ENCODE measurements at regions not wholly inside any gene's neighbourhood (a gene's known extent, or its start where the extent isn't known, plus 50 kb on each side); places are given as distances from the start of the nearest gene placed in this dataset.
"Not testable (repeated sequence)": the region's sequence is repeated elsewhere in the genome, so short reads cannot be mapped to it uniquely, and the experiment has no call there.

DNA sequence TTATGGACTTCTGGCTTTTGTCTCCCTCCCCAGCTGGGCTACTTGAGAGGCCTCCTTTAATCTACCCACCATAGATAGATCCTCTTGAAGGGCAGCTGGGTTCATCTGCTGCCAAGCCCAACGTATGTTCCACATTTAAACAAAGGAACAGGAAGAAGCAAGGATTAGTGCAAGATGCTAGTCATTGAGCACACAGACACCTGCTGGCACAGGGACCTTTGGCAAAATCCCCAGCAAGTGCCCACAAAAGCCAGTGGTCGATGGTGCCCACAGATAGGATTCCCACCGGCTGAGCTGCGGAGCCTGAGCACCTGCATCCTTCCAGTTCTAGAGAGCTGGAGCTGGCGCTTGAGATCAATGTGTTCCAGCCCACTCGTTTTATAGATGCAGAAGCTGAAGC, 57.7 kb upstream of the SHB start:
- no peak for DNase-seq (ENCODE audit: low spot score)

DNA sequence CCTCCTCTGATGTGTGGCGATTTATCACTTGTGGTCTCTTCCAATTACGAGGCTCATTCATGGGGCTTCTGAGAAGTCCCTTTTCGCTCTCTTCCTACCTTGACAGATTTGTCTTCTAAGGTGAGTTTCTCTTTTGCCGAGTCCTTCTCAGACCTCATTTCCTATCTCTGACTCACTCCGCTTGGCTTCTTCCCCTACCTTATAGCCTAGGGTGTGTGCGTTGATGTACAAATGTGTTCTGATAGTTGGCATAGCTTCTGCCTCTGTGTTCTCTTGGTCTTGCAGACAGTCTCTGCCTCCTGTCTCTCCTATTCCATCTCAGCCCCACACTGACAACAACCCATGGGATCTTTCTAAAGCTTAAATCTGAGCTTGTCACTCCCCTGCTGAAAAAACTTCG, 56.9 kb upstream of the SHB start:
- DNase-seq (ENCODE audit: low spot score): no peak

DNA sequence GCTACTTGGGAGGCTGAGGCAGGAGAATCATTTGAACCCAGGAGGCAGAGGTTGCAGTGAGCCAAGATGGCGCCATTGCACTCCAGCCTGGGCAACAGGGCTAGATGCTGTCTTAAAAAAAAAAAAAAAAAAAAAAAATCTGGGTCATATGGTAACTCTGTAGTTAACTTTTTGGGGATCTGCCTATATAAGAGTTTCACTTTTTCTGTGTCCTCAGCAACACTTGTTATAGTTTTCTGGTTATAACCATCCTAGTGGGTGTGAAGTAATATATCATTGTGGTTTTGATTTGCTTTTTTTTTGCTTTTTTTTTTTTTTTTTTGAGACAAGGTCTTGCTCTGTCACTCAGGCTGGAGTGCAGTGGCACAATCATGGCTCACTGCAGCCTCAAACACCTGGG, 54.3 kb upstream of the SHB start:
- not testable (repeated sequence) for DNase-seq (ENCODE audit: low spot score)

DNA sequence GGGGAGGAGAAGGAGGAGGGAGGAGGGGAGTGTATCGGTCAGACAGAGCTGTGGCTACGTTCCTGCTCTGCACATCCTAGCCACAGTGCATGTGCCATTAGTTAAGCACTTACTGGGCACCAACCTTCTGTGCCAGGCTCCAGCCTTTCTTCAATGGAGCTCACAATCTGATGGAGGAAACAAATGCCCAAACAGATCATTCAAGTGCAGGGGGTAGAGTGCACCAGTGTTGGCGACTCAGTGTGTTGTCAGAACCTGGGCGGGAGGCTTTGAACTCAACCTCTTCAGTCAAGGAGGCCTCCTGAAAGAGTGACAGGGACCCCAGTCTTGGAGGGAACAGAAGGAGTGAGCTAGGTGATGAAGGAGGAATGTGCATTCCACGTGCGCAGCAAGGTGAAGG, 51.9 kb upstream of the SHB start:
- no peak for DNase-seq (ENCODE audit: low spot score)

DNA sequence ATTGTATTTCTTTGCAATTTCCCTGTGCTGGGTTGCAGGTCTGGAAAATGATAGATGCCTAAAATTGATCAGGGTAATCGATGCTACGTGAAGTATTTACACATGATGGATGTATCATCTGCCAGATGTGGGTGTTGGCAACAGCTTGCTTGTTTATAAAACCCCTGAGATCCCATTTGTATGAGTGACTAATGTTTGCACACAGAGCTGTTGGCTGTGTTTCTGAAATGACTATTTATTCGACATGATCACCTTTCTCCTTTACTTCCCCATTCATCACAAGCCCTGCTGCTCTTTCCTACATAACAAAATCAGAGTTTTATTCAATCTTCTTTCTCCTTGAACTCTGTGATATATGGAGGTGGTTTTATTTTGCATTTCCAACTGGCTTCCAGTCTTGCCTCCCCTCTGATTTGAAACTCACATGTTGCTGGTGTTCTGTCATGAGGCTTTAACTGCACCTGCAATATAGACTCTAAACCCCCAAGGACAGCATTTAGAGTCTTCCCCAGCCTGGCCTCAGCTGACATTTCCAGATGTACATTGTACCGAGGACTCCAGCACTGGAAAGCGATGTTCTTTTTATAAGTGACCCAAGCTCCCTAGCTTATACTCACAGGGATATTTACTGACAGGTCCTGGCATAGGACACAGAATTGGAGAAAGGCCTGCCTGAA, 50.7 kb upstream of the SHB start:
- no peak for DNase-seq (ENCODE audit: low spot score)

DNA sequence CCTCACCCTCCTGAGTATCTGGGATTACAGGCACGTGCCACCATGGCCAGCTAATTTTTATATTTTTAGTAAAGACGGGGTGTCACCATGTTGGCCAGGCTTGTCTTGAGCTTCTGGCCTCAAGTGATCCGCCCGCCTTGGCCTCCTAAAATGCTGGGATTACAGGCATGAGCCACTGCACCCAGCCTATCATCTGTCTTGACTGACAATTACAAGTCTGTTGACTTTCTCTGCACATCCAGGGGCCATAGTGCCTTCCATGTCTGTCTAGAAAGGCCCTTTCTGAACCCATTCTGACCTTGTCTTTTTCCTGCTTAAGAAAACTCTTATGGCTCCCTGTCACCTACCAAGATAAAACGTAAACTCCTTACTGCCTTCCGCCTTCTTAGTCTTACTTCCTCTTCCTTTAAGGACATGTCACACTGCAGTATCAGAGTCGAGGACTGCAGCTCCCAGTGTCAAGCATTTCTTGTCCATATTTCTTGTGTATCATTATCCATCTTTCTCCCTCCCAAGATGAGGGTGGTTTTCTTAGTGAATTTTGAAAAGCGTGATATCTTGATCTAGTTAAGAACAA, 49.9 kb upstream of the SHB start:
- DNase-seq (ENCODE audit: low spot score): no peak

All from hepatic stellate cell (primary cell).